ENCODE measurements at regions not wholly inside any gene's neighbourhood (a gene's known extent, or its start where the extent isn't known, plus 50 kb on each side); places are given as distances from the start of the nearest gene placed in this dataset.

DNA sequence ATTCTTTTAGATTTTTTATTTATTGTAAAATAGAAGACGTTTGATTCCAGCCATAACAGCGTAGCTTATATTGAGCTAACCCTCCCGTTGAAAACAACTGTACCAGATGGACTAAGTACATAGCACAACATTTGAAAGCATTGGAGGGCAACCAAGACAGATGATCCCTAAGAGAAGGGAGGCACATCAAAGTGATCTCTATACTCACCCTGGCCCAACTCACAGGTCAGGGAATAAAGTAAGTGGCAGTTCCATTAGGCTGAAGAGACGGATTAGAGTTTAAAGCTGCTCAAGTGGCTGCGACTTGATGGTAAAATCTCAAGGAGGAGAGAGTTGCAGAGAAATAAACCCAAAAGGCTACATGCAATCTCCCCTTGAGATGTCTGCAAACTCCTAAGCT is 65.1 kb upstream of the ITM2B start (continued):
- TF ChIP-seq, protein P1, sequence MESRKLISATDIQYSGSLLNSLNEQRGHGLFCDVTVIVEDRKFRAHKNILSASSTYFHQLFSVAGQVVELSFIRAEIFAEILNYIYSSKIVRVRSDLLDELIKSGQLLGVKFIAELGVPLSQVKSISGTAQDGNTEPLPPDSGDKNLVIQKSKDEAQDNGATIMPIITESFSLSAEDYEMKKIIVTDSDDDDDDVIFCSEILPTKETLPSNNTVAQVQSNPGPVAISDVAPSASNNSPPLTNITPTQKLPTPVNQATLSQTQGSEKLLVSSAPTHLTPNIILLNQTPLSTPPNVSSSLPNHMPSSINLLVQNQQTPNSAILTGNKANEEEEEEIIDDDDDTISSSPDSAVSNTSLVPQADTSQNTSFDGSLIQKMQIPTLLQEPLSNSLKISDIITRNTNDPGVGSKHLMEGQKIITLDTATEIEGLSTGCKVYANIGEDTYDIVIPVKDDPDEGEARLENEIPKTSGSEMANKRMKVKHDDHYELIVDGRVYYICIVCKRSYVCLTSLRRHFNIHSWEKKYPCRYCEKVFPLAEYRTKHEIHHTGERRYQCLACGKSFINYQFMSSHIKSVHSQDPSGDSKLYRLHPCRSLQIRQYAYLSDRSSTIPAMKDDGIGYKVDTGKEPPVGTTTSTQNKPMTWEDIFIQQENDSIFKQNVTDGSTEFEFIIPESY (IDR thresholded peaks at IDR 0.05): no peak

DNA sequence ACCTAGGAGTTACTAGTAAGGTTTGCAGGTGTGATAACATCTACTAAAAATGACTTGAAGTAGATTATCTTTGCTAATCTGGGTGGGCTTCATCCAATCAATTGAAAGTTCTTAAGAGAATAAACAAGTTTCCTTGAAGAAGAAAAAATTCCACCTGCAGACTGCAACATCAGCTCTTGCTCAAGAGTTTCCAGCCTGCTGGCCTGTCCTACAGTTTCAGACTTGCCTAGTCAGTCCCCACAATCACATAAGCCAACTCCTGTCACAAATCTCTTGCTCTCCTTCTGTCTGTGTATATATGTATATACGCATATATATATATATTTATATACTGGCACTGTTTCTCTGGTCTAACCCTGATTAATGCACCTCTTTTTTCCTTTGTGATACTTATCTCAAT is 67.3 kb upstream of the ITM2B start:
- 99% methylated on average over 1 of the region's 1 CpG for WGBS
- TF ChIP-seq RAD21 (IDR thresholded peaks at IDR 0.05) (no peak), HNF4A (conservative IDR thresholded peaks at IDR 0.05) (no peak), YY1 (IDR thresholded peaks at IDR 0.05) (no peak), NR2F2 (IDR thresholded peaks at IDR 0.05) (no peak), SP1 (IDR thresholded peaks at IDR 0.05) (no peak), FOXA2 (IDR thresholded peaks at IDR 0.05) (no peak), TAF1 (conservative IDR thresholded peaks at IDR 0.05) (no peak), FOXA1 (IDR thresholded peaks at IDR 0.05) (no peak), EGR1 (IDR thresholded peaks at IDR 0.05; ENCODE audit: low read depth in 2 of 2) (no peak), HNF4G (IDR thresholded peaks at IDR 0.05) (no peak), JUND (IDR thresholded peaks at IDR 0.05) (no peak), RXRA (IDR thresholded peaks at IDR 0.05) (no peak), GABPA (IDR thresholded peaks at IDR 0.05 in 1 of 2, conservative IDR thresholded peaks at IDR 0.05 in 1 of 2) (no peak)
- TF ChIP-seq, protein P2, sequence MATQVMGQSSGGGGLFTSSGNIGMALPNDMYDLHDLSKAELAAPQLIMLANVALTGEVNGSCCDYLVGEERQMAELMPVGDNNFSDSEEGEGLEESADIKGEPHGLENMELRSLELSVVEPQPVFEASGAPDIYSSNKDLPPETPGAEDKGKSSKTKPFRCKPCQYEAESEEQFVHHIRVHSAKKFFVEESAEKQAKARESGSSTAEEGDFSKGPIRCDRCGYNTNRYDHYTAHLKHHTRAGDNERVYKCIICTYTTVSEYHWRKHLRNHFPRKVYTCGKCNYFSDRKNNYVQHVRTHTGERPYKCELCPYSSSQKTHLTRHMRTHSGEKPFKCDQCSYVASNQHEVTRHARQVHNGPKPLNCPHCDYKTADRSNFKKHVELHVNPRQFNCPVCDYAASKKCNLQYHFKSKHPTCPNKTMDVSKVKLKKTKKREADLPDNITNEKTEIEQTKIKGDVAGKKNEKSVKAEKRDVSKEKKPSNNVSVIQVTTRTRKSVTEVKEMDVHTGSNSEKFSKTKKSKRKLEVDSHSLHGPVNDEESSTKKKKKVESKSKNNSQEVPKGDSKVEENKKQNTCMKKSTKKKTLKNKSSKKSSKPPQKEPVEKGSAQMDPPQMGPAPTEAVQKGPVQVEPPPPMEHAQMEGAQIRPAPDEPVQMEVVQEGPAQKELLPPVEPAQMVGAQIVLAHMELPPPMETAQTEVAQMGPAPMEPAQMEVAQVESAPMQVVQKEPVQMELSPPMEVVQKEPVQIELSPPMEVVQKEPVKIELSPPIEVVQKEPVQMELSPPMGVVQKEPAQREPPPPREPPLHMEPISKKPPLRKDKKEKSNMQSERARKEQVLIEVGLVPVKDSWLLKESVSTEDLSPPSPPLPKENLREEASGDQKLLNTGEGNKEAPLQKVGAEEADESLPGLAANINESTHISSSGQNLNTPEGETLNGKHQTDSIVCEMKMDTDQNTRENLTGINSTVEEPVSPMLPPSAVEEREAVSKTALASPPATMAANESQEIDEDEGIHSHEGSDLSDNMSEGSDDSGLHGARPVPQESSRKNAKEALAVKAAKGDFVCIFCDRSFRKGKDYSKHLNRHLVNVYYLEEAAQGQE (IDR thresholded peaks at IDR 0.05): no peak
- TF ChIP-seq, protein P3, sequence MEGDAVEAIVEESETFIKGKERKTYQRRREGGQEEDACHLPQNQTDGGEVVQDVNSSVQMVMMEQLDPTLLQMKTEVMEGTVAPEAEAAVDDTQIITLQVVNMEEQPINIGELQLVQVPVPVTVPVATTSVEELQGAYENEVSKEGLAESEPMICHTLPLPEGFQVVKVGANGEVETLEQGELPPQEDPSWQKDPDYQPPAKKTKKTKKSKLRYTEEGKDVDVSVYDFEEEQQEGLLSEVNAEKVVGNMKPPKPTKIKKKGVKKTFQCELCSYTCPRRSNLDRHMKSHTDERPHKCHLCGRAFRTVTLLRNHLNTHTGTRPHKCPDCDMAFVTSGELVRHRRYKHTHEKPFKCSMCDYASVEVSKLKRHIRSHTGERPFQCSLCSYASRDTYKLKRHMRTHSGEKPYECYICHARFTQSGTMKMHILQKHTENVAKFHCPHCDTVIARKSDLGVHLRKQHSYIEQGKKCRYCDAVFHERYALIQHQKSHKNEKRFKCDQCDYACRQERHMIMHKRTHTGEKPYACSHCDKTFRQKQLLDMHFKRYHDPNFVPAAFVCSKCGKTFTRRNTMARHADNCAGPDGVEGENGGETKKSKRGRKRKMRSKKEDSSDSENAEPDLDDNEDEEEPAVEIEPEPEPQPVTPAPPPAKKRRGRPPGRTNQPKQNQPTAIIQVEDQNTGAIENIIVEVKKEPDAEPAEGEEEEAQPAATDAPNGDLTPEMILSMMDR (IDR thresholded peaks at IDR 0.05; ENCODE audit: low read depth, low read length, missing input control): no peak
- TF ChIP-seq, protein P4, sequence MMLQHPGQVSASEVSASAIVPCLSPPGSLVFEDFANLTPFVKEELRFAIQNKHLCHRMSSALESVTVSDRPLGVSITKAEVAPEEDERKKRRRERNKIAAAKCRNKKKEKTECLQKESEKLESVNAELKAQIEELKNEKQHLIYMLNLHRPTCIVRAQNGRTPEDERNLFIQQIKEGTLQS (IDR thresholded peaks at IDR 0.05): no peak
- TF ChIP-seq, protein P5, sequence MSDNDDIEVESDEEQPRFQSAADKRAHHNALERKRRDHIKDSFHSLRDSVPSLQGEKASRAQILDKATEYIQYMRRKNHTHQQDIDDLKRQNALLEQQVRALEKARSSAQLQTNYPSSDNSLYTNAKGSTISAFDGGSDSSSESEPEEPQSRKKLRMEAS (IDR thresholded peaks at IDR 0.05): no peak
- TF ChIP-seq, protein P1 (IDR thresholded peaks at IDR 0.05): no peak

More for the DNA sequence above, 67.3 kb upstream of the ITM2B start:
- no peaks in the 10 kb centered on the region for H3K4me1 ChIP-seq (ENCODE audit: control insufficient read depth in 4 of 4, insufficient read depth in 4 of 4, low read length in 3 of 4)
- H3K9ac ChIP-seq (ENCODE audit: low read depth in 1 of 2, low read length in 2 of 2): no peak overlapping the region
- no peaks in the 10 kb centered on the region for H3K36me3 ChIP-seq (ENCODE audit: control insufficient read depth in 4 of 4, insufficient read depth in 3 of 4, low read depth in 1 of 4, low read length in 3 of 4)
- H3K27me3 ChIP-seq (ENCODE audit: control insufficient read depth in 4 of 4, insufficient read depth in 4 of 4, low read length in 3 of 4): no peaks in the 10 kb centered on the region
- H3K9me3 ChIP-seq (ENCODE audit: control insufficient read depth in 4 of 4, low read length in 3 of 4): no peaks in the 10 kb centered on the region
- no peak for DNase-seq (ENCODE audit: low spot score)
- H3K27ac ChIP-seq (ENCODE audit: low read depth in 1 of 2, low read length in 2 of 2): no peak overlapping the region
- no peak overlapping the region for H3K4me3 ChIP-seq (ENCODE audit: low read depth in 1 of 3, low read length in 3 of 3)
